HepG2 (cell line): ENCODE measurements at regions not wholly inside any gene's neighbourhood (a gene's known extent, or its start where the extent isn't known, plus 50 kb on each side); places are given as distances from the start of the nearest gene placed in this dataset.

Source experiments
- ATAC-seq: fragments of 200-7000 bp; cut with Tn5 transposase; 3 replicates; pipeline ENCODE4 v1.9.1; 2020; ENCODE audit warnings: mild to moderate bottlenecking, moderate library complexity
- BruUV-seq: library from RNA; stranded (reverse); fragments of 400-500 nt; replicated peaks from 2 replicates; lab custom pipeline; 2021; lab: Mats Ljungman, UMichigan
- CTCF ChIA-PET: fragments of 300-600 bp; formaldehyde crosslinking; extraction: SDS; loops from one replicate; lab custom pipeline; 2021; ENCODE audit warnings: low total read pairs, inconsistent platforms, low intra/inter-chr PET ratio; lab: Yijun Ruan, JAX
- POLR2A ChIA-PET: fragments of 350-600 bp; sonication (Branson Sonifier 250); formaldehyde crosslinking; loops from one replicate; lab custom pipeline; 2020; ENCODE audit warnings: antibody characterized with exemption, inconsistent platforms; lab: Yijun Ruan, JAX
- DNase-seq: peaks from one replicate; pipeline ENCODE4 v3.0.0-alpha.2; 2015; ENCODE audit warnings: low spot score
- FAIRE-seq: peaks from 3 replicates; lab custom pipeline; 2011; peaks lifted over from hg19 to GRCh38; lab: Jason Lieb, UNC
- H2AFZ ChIP-seq: one replicate; pipeline ENCODE4 v1.6.1; 2011; ENCODE audit warnings: low read length, inconsistent platforms
- H3K27ac ChIP-seq: fragments of 300-600 bp; 3 replicates; pipeline ENCODE4 v1.8.0; 2011; ENCODE audit warnings: mixed run types, mild to moderate bottlenecking, mixed read lengths, low read length, inconsistent platforms; ENCODE audit not compliant: insufficient read depth; ENCODE audit errors: extremely low read length
- H3K27me3 ChIP-seq, 2 experiments: fragments of 200-600 bp in 1 of 2; 2 replicates in 1 of 2; 3 replicates in 1 of 2; pipeline versions ENCODE4 v1.6.0 to v1.8.0; 2011; ENCODE audit warnings: low read length in 2 of 2, mild to moderate bottlenecking in 2 of 2, moderate library complexity in 2 of 2, inconsistent platforms in 1 of 2; ENCODE audit not compliant: insufficient read depth in 2 of 2, control insufficient read depth in 1 of 2
- H3K36me3 ChIP-seq, 2 experiments: fragments of 200-600 bp in 1 of 2; replicated peaks in 1 of 2; 2 replicates in 1 of 2; 3 replicates in 1 of 2; pipeline versions ENCODE4 v1.5.1 to v1.8.0; 2011; ENCODE audit warnings: low read length in 2 of 2, inconsistent platforms in 1 of 2; ENCODE audit not compliant: insufficient read depth in 2 of 2, control insufficient read depth in 1 of 2
- H3K4me1 ChIP-seq: 2 replicates; pipeline ENCODE4 v1.5.1; 2012; ENCODE audit warnings: low read length, inconsistent platforms; ENCODE audit not compliant: insufficient read depth
- H3K4me2 ChIP-seq: 2 replicates; pipeline ENCODE4 v1.6.0; 2011; ENCODE audit warnings: low read depth, low read length, inconsistent platforms
- H3K4me3 ChIP-seq, 3 experiments: fragments of 200-600 bp in 1 of 3; sonication (generic), shearing (Covaris generic) in 1 of 3; replicated peaks in 1 of 3; 2 replicates each; pipeline ENCODE4 v1.5.1; 2011 to 2016; ENCODE audit warnings: low read length in 3 of 3, inconsistent platforms in 2 of 3, low read depth in 2 of 3, mild to moderate bottlenecking in 2 of 3, control low read depth in 1 of 3, mixed read lengths in 1 of 3; ENCODE audit not compliant: insufficient read depth in 1 of 3
- H3K79me2 ChIP-seq: one replicate; pipeline ENCODE4 v1.6.1; 2011; ENCODE audit warnings: low read length, inconsistent platforms; ENCODE audit not compliant: insufficient read depth
- H3K9ac ChIP-seq: 2 replicates; pipeline ENCODE4 v1.6.0; 2011; ENCODE audit warnings: mild to moderate bottlenecking, low read depth, low read length, inconsistent platforms; ENCODE audit not compliant: insufficient read depth
- H3K9me3 ChIP-seq: 2 replicates; pipeline ENCODE4 v1.5.1; 2012; ENCODE audit warnings: mild to moderate bottlenecking, low read length
- H4K20me1 ChIP-seq: 2 replicates; pipeline ENCODE4 v1.6.0; 2011; ENCODE audit warnings: inconsistent platforms, mild to moderate bottlenecking, low read length, moderate library complexity; ENCODE audit not compliant: insufficient read depth
- CBX2 ChIP-seq, 2 experiments: fragments of 200-600 bp in 1 of 2; sonication (generic); formaldehyde crosslinking in 1 of 2; IDR thresholded peaks; 2 replicates each; pipeline versions ENCODE4 v1.7.0 to v1.8.1; 2018 to 2022; ENCODE audit warnings: low read depth in 2 of 2, low read length in 1 of 2, mild to moderate bottlenecking in 1 of 2, missing genetic modification reagents in 1 of 2
- DR1 ChIP-seq: sonication (generic); formaldehyde crosslinking; IDR thresholded peaks from 2 replicates; pipeline ENCODE4 v1.8.0; 2021; ENCODE audit warnings: mild to moderate bottlenecking, missing genetic modification reagents, inconsistent platforms
- HMGXB4 ChIP-seq, 2 experiments: sonication (generic) in 1 of 2; formaldehyde crosslinking in 1 of 2; IDR thresholded peaks; 2 replicates each; pipeline versions ENCODE4 v1.4.0 to v1.6.1; 2018 to 2020; ENCODE audit warnings: missing genetic modification reagents in 2 of 2, borderline replicate concordance in 1 of 2, low read depth in 1 of 2, mild to moderate bottlenecking in 1 of 2, missing biosample characterization in 1 of 2
- HOXA3 ChIP-seq: sonication (generic); formaldehyde crosslinking; IDR thresholded peaks from 2 replicates; pipeline ENCODE4 v1.5.0; 2020; ENCODE audit warnings: missing genetic modification reagents
- JDP2 ChIP-seq: sonication (generic); formaldehyde crosslinking; IDR thresholded peaks from 2 replicates; pipeline ENCODE4 v1.8.1; 2022; ENCODE audit warnings: missing genetic modification reagents, borderline replicate concordance
- MIER3 ChIP-seq: IDR thresholded peaks from 2 replicates; pipeline ENCODE4 v1.6.1; 2016; ENCODE audit warnings: missing compliant biosample characterization, borderline replicate concordance
- SIN3B ChIP-seq: fragments of 150-350 bp; IDR thresholded peaks from 2 replicates; pipeline ENCODE4 v1.6.1; 2014; ENCODE audit warnings: low read length
- SMAD9 ChIP-seq: sonication (generic); formaldehyde crosslinking; IDR thresholded peaks from 2 replicates; pipeline ENCODE4 v1.5.1; 2020; ENCODE audit warnings: mild to moderate bottlenecking, missing genetic modification reagents
- ZBTB7B ChIP-seq: sonication (generic); formaldehyde crosslinking; IDR thresholded peaks from 2 replicates; pipeline ENCODE4 v1.4.0; 2020; ENCODE audit warnings: missing genetic modification reagents
- ZC3H4 ChIP-seq: sonication (generic); formaldehyde crosslinking; IDR thresholded peaks from 2 replicates; pipeline ENCODE4 v1.4.0; 2020; ENCODE audit warnings: missing genetic modification reagents, borderline replicate concordance
- ZNF12 ChIP-seq: sonication (generic); formaldehyde crosslinking; IDR thresholded peaks from 2 replicates; pipeline ENCODE4 v1.5.0; 2020; ENCODE audit warnings: missing genetic modification reagents
- ZNF329 ChIP-seq: sonication (generic); formaldehyde crosslinking; IDR thresholded peaks from 2 replicates; pipeline ENCODE4 v1.9.0; 2021; ENCODE audit warnings: low read depth, mild to moderate bottlenecking, missing genetic modification reagents
- ZNF761 ChIP-seq: sonication (generic); formaldehyde crosslinking; conservative IDR thresholded peaks from 2 replicates; pipeline ENCODE4 v1.4.0; 2020; ENCODE audit warnings: mild to moderate bottlenecking, missing genetic modification reagents
- WGBS: methylation state at CpG from one replicate; pipeline ENCODE4 v1.1.6; 2017; ENCODE audit warnings: low lambda C conversion rate; 5-methylcytosine and 5-hydroxymethylcytosine counted together
- in situ Hi-C: cut with HindIII; loops from 2 replicates; pipeline ENCODE4 v1.10.0; 2017; ENCODE audit warnings: low pct_unique_long_range_greater_than_20kb; ENCODE audit not compliant: extremely low pct_ligation_motif_present
- intact Hi-C: fragments of 100-400 bp; cut with micrococcal nuclease; formaldehyde crosslinking; loops from one replicate; pipeline ENCODE4 v1.10.0; 2022; ENCODE audit not compliant: unreplicated experiment
- TF ChIP-seq, protein P1 (sequence below): sonication (generic); formaldehyde crosslinking; IDR thresholded peaks from 2 replicates; pipeline ENCODE4 v1.9.0; 2021; ENCODE audit warnings: missing genetic modification reagents, mild to moderate bottlenecking, borderline replicate concordance
- TF ChIP-seq, protein P2 (sequence below): sonication (generic); formaldehyde crosslinking; IDR thresholded peaks from 2 replicates; pipeline ENCODE4 v1.4.0; 2020; ENCODE audit warnings: missing genetic modification reagents

GRCh38 chr12:127422935-127423566, 843.9 kb upstream of the TMEM132C start:
- CTCF ChIA-PET = no interaction called here
- POLR2A ChIA-PET = no interaction called here
- Histone ChIP-seq H2AFZ (no peak overlapping the region), H3K9me3 (peaks cover 46% of the 10 kb centered on the region), H3K36me3 (no peaks in the 10 kb centered on the region), H3K4me1 (no peaks in the 10 kb centered on the region), H3K4me3 (no peak overlapping the region), H3K4me2 (no peak overlapping the region), H3K27me3 (no peaks in the 10 kb centered on the region; a peak in 1 of 5 replicates), H3K9ac (no peak overlapping the region), H3K27ac (no peak overlapping the region), H3K79me2 (no peaks in the 10 kb centered on the region), H4K20me1 (no peaks in the 10 kb centered on the region)
- FAIRE-seq = no peak
- WGBS = 17% methylated on average over 8 of the region's 9 CpGs
- in situ Hi-C loops = no loop called here
- DNase-seq = no peak
- BruUV-seq = no TSS peak
- ATAC-seq = no peak
- intact Hi-C loops = no loop called here
- TF ChIP-seq ZNF761 (CRISPR knock-in tag) = no peak
- TF ChIP-seq ZNF12 (CRISPR knock-in tag) = no peak
- no peak for TF ChIP-seq CBX2 (IDR thresholded peaks at IDR 0.05; ENCODE audit: low read depth, low read length)
- no peak for TF ChIP-seq CBX2 (CRISPR knock-in tag; IDR thresholded peaks at IDR 0.05; ENCODE audit: low read depth)
- no peak for TF ChIP-seq DR1 (CRISPR knock-in tag)
- no peak for TF ChIP-seq ZNF329 (CRISPR knock-in tag)
- TF ChIP-seq SMAD9 (CRISPR knock-in tag) = no peak
- no peak for TF ChIP-seq JDP2 (CRISPR knock-in tag)
- TF ChIP-seq, protein P1, sequence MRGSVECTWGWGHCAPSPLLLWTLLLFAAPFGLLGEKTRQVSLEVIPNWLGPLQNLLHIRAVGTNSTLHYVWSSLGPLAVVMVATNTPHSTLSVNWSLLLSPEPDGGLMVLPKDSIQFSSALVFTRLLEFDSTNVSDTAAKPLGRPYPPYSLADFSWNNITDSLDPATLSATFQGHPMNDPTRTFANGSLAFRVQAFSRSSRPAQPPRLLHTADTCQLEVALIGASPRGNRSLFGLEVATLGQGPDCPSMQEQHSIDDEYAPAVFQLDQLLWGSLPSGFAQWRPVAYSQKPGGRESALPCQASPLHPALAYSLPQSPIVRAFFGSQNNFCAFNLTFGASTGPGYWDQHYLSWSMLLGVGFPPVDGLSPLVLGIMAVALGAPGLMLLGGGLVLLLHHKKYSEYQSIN = no peak
- TF ChIP-seq, protein P2, sequence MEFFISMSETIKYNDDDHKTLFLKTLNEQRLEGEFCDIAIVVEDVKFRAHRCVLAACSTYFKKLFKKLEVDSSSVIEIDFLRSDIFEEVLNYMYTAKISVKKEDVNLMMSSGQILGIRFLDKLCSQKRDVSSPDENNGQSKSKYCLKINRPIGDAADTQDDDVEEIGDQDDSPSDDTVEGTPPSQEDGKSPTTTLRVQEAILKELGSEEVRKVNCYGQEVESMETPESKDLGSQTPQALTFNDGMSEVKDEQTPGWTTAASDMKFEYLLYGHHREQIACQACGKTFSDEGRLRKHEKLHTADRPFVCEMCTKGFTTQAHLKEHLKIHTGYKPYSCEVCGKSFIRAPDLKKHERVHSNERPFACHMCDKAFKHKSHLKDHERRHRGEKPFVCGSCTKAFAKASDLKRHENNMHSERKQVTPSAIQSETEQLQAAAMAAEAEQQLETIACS (CRISPR knock-in tag) = no peak
- TF ChIP-seq HMGXB4 (CRISPR knock-in tag; IDR thresholded peaks at IDR 0.05; ENCODE audit: borderline replicate concordance in 1 of 2, low read depth in 1 of 2) = no peak
- TF ChIP-seq SIN3B = no peak
- TF ChIP-seq ZC3H4 (CRISPR knock-in tag) = no peak
- no peak for TF ChIP-seq ZBTB7B (CRISPR knock-in tag)
- TF ChIP-seq HOXA3 (CRISPR knock-in tag) = no peak
- TF ChIP-seq MIER3 (CRISPR knock-in tag) = no peak
